GM19397 (cell line): ENCODE measurements at regions not wholly inside any gene's neighbourhood (a gene's known extent, or its start where the extent isn't known, plus 50 kb on each side); places are given as distances from the start of the nearest gene placed in this dataset.

Experiments used
- ATAC-seq: cut with Tn5 transposase; IDR thresholded peaks from one replicate; pipeline ENCODE4 v1.9.1; 2021; ENCODE audit warnings: mild to moderate bottlenecking, moderate library complexity; ENCODE audit not compliant: unreplicated experiment

DNA sequence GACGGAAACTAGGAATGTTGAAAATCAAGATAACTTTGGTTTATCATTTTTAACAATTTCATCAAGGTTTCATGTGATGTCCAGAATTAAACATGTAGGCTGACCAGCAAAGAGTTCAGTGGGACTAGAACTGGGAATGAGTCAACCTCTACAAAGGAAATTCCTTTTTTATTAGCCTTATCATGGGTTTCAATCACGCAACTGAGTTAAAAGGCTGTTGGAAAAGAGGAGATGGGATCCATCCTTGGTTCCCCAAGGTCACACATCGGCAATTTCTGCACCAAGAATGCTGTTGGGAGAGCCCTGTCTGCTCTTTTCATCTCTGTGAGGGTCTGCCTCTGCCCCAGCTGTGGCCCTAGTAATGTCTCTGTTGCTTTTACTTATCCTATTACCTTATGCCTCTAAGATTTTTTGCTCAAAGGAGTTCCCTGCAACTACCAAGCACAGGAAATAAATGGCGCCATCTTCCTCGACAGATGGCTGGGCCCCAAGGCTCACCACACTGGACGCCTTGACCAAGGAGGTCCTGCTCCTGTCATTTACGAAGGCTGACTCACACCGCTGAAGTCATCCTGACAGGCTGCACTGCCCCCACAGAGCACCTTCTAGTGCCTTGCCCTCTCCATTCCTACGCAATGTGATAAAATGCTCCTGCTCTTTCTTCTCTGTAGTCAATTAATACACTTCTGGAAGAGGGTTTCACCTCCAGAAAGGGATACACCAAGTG is 367.4 kb downstream of the GXYLT1 start:
- ATAC-seq, result no peak

DNA sequence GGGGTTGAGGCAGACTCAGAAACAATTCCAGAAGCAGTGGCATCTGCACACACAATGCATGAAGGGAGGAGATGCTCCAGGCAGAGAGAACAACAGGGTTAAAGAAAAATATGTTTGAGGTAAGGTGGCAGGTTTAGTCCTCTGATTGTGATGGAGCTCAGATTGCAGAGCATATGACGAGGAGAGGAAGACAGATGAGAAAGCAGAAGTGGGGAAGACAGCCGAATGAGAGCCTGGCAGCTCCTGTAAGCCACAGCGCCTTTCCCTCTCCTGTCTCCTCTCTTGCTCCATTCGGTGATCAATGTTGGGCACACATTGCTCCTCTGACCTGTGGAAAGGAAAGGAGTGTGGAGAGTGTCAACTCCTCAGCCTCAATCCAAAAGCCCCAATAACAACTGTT is 372.2 kb downstream of the GXYLT1 start:
- no peak for ATAC-seq

DNA sequence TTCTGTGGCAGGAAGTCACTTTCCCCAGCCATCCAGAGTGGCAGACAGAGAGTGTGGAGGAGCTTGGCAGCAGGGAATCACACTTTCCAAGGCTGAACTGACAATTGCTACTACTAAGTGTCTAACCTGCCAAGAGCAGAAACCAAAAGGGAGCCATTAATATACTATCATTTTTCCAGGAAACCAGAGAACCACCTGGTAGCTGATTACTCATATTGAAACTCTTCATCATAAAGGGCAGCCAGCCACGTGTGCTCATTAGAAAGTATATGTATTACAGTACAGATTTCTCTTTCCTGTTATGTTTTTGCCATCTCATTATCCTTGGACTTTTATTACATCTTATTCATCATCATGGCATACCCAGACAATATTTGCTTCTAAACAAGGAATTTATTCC is 374.9 kb downstream of the GXYLT1 start:
- ATAC-seq, result peak; percentile 64

DNA sequence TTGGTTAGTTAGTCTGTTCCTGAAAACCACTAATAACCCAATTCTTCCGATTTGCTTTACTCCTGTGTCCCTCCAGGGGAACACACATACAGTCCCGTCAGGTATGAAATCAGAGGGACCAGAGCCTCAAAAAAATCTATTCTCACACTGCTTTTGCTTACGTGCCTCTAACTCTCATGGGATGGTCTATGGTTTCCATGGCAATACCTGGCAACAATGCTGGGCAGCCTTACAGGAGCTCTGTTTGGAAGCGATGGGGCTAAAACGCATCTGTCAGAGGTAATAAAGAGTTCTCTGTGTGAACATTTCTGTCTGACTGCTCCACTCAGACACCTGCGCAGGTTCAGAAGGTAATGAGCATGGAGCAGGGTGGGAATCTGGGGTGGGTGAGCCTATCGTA is 376.2 kb downstream of the GXYLT1 start:
- ATAC-seq, result no peak

DNA sequence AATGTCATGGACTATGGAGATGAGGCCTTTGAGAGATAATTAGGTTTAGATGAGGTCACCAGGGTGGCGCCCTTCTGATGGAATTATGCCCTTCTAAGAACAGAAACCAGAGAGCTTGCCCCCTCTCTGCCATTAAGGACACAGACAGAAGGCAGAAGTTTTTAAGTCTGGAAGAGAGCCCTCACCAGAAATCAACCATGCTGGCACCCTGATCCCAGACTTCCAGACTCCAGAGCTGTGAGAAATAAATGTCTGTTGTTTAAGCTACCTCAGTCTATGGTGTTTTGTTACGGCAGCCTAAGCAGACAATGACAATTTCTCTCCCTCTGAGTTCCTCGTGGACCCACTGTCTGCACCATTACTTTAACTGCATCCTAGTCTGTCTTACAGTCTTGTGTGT is 382.0 kb downstream of the GXYLT1 start:
- no peak for ATAC-seq

DNA sequence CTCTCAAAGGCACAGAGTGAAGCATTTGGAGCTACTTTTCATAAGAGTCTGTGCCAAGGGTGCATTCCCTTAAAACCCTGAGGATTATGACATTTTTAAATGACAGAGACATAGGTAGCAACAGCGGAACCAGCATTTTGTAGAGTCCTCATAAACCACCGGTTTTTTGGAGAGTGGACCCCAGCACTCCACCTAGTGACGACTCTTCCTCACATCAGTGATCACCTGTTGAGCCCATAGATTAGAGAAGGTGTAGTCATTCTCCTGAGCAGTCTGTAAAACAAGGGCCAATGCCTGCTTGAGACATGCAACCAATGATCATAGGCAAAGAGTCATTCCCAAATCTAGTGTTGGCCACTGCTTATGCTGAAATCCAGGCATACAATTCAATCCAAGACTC is 399.1 kb downstream of the GXYLT1 start:
- ATAC-seq, result no peak

DNA sequence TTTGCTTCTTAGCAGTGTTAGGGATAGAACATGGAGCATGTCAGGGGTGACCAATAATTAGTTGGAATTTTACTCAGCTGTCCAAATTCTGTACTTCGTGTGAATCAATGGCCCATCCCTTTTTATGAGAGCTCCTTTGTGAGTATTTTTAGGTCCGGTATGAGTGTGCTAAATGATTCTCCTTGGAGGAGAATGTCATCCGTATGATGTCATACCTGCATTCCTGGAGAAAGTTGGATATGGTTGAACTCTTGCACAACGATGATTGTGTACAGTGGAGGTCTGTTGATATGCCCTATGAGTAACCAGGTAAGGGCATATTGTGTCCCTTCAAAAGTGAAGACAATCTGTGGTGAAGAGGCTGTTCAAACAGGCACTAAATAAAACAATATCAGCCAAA is 400.8 kb downstream of the GXYLT1 start:
- no peak for ATAC-seq

DNA sequence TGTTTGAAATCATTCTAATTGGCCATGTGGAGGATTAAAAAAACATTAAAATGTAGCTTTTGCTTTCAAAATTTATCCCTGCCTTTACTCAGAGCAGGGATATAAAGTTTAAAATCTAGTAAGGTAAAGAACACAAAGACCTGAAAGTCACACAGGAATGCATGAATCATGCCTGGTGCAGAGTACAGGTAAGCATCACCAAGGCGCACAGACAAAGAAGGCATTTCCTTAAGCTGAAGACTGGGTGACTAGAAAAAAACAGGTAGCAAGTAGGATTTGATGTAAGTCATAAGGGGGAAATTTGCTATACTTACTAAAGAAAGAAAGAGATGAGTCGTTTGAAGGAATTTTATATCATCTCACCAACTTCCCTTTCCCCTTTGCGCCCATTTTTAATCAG is 405.6 kb downstream of the GXYLT1 start:
- no peak for ATAC-seq

DNA sequence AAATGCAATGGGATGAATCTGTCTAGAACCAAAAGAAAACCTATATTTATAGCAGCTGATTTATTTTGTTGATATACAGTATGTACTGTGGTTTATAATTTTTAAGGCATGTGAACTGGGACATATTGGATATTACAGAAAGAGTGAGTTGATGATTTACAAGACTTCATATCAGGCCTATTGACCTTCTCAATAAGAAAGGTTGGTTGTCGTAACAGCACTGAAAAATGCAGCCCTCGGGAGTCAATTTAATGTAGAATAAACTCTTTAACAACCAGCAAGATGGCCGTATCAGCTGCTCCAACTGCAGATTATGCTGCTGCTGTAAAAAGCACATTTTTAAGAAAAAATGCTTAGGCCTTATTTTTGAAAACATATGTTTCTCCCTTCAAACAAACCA is 407.3 kb downstream of the GXYLT1 start:
- no peak for ATAC-seq

DNA sequence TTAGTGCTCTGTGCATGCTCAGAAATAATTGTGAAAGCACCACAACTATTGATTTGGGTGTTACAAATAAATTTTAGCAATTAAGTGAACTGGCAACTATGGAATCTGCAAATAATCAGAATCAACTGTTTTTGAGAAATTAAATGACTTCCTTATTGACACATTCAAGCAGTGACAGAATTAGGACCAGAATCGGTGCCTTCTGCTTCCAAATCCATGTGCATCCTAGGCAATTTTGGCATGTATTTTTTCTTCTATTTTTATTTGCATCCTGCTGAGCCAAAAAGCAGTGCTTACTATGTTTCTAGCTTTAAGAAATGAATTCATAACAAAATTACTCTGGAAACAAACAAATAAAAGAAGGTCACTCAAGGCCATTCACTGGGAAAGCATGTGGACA is 408.2 kb downstream of the GXYLT1 start:
- no peak for ATAC-seq

DNA sequence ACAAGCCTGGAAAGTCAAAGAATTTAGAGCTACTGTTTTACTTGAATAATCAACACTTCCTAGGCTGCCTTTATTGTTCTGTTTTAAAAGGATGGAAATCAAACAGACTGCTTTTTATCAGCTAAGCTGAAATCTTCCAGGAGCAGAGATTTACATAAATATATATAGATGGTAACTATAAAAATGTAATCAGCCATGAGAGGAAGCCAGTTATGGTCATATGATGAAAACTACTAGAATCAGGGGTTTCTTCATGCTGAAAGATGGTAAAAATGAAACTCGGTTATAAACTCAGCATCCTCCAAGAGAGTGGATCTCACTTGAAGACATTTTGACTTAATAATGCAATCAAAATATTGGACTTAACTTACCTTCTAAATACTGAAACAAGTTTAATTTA is 413.0 kb downstream of the GXYLT1 start:
- ATAC-seq, result no peak

DNA sequence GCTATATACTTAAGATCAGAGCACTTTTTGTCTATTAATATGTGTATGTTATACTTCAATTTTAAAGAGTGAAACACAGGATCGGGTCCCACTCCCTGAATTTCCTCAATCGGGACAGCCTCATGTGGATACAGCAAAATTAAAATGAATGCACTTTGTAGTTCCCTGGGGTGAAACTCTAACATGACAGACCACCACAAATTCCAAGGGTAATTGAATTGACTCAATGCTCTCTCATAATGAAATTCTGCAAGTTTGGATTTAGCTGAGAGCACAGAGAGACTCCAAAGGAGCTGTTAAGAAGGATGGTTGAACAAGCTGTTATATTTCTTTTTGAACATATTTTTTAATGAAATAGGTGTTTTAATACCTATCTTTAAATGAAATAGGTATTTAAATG is 413.6 kb downstream of the GXYLT1 start:
- ATAC-seq, result no peak

DNA sequence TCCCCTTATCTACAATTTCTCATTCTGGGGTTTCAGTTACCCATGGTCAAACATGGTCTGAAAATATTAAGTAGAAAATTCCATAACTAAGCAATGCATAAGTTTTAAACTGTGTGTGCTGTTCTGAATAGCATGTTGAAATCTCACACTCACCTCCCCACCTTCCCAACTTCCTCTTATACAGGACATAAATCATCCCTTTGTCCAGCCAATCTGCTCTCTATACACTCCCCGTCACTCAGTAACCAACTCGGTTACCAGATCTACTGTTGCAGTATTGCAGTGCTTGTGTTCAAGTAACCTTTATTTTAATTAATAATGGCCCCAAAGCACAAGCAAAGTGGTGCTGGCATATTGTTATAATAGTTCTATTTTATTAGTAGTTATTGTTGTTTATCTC is 420.5 kb downstream of the GXYLT1 start:
- ATAC-seq, result no peak

DNA sequence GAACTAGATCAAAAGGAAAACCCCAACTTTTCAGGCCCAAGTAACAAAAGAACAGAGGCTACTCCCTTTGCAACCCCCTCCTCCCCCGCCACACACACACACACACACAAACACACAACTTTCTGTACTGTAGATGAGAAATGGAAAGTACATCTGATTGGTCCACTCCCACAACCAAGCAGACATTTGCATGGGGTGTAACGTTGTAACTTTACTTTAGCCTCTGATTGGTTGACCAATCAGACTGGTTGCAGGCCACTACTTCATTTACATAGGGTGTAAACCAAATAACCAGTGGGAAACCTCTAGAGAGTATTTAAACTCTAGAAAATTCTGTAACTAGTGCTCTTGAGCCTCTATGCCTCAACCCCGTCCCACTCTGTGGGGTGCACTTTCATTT is 425.5 kb downstream of the GXYLT1 start:
- no peak for ATAC-seq

DNA sequence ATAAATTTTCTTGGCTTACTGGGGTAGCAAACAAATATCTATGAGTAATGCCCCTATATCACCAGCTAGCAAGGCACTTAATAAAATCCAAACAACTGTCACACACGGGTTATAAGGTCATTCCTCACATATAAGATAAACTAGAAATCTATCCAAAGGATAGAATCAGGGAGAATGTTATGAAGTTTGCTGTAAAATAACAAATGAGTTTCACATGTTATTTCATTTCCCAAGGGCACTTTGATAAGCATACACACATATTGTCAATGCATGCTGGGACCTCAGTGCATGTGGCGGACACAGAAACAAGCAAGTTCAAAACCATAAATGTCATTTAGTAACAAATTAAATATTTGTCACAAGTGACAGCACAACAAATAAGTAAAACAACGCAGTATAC is 429.4 kb downstream of the GXYLT1 start:
- ATAC-seq, result no peak

DNA sequence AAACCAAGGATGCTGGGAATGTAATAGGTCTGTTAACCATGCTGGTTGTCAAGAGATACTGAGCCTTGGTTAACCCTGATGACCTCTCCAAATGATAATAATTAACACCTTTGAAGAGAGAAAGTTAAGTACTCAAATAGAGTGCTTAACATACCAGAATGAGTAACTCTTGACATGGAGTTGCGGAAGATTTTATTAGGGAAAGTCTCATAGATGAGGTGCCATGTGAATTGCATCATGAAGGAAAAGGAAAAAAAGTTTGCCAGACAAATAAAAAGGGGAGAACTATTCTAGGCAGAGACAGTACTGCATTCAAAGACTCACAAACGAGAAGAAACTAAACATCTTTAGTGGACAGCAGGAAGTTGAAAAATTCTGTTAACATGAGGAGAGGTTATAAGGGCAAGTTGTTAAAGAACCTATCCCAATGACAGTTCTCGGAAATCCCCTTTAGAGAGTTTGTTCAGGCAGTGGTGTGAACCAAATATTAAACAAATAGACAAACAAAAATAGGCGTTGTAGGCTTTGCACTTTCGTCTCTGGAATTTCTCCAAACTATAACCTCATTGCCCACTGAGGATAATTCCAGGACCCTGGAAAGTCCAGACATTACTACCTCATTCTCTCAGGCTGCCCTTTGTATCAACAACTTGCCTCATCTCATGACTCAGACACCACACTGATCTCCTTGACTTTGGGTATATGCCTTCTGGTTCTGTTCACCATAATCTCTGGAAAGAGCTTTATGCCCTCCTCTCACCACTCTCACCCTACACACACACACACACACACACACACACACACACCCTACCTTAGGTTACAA is 435.0 kb downstream of the GXYLT1 start:
- no peak for ATAC-seq

DNA sequence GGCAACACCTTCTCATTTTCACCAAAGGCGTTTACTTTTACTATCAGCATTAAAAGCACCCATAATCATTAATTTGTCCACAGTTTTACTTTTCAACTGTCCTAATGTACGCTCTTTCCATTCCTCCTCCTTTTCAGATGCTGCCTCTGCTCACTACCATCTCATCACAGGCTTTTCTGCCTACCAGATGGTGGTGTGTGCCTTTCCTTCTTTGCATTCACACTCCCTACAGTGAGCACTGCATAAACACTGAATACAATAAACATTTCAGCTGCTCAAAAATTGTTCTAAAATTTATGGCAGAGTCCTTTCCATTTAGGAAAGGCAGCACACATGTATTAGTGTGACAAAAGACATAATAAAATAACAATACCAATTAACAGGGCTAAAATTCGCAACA is 435.7 kb downstream of the GXYLT1 start:
- no peak for ATAC-seq

DNA sequence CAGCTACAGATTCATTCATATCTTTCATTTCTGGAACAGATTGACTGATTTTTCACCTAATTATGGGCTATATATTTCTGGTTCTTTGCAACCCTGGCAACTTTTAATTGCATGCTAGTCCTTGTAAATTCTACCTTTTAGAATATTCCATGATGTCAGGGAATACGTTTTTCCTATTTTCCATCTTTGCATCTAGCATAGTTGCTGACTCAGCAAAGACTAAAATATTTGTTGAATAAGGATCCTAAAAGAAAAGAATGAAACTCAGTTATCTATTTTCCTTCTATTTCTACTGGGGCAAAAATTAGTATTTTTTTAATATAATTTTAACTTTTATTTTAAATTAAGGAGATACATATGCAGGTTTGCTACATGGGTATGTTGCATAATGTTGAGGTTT is 438.3 kb downstream of the GXYLT1 start:
- no peak for ATAC-seq

DNA sequence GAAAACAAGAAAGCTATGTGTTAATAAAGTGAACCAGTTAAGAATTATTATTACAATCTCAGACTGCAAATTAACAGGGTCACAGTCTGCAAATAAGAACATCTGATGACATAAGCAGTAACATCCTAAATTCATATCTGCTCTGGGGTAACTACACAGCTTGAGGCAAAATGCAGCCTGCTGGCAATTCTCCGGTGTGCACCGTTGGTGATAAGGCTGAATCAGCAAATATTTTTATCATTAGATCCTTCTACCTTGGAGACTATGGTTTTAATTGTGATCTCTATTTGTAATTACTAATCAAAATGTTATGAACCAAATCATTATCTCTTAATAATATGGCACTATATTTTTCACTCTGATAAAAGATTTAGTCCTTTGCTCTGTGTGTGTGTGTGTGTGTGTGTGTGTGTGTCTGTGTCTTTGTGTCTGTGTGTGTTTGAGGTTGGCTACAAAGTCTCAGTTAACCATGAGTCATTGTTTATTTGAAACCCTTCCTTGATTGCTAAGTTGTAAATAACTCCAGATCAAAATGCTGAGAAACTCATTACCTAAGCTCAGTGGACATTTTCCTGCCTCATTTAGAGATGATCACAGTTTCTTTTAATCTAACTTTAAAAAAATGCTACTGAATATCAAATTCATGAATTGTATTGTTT is 442.6 kb downstream of the GXYLT1 start:
- ATAC-seq, result no peak

DNA sequence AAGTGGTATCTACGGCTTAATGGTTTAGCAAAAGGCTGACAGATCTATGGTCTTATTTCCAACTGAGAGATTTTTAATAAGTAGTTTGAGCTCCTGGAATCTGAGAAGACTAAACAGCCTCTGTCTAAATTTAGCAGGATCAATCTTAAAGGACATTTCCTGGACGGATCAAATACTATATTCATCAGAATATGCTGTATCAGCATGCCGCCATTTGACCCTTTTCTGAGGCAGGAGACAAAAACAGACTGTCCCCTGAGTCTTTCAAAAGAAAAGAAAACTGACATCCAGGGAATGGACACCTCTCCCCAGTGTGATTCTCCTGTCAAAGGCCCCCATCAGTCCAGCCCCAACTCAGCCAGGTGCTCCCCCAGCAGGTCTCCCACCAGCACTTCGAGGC is 443.7 kb downstream of the GXYLT1 start:
- ATAC-seq, result no peak

DNA sequence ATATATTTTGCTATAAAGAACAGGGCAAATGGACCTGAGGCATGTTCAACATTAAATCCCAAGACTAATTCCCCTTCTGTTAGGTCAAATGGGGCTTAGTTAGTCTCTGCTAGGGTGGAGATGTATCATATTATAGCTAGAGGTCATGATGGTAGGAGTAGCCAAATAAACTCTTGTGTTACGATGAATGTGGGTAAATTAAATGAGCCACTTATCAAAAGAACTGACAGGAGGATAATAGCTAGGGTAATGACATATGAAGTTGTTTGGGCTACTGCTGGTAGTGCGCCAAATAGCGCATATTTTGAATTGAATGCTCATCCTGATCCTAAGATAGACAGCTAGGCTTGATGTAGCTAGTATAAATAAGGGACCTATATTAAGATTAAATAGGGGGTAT is 445.0 kb downstream of the GXYLT1 start:
- ATAC-seq, result no peak

DNA sequence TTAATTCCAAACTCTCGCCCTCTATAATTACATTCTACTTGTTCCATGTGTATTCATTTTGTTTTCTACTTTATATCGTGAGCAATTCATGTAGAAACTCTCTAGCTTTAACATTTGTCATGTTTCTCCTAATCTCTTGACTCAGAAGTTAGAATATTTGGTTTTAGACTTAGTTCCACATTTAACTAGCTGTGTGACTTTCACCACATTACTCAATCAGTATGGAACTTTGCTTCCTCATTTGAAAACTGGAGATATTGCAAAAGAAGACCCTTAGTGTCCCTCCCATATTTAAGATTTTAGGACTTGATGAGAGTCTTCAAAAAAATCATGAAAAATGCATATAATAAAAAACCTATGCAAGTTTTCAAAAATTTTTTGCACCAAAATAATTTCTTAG is 447.5 kb downstream of the GXYLT1 start:
- ATAC-seq, result no peak
